Progenitor cell of endocrine pancreas (in vitro differentiated cells): ENCODE measurements at regions not wholly inside any gene's neighbourhood (a gene's known extent, or its start where the extent isn't known, plus 50 kb on each side); places are given as distances from the start of the nearest gene placed in this dataset.

Experiments
- DNase-seq: peaks from one replicate; pipeline ENCODE4 v3.0.0; 2021; ENCODE audit warnings: low spot score; ENCODE audit not compliant: unreplicated experiment
- H3K27ac Mint-ChIP-seq: 2 replicates; pipeline ENCODE4 v1.8.0; 2021; ENCODE audit warnings: mild to moderate bottlenecking, moderate library complexity, mixed read lengths
- H3K27me3 Mint-ChIP-seq: 2 replicates; pipeline ENCODE4 v1.8.0; 2021; ENCODE audit warnings: mixed read lengths
- H3K36me3 Mint-ChIP-seq: 2 replicates; pipeline ENCODE4 v1.8.0; 2022; ENCODE audit warnings: mixed read lengths; ENCODE audit not compliant: insufficient read depth
- H3K4me1 Mint-ChIP-seq: 2 replicates; pipeline ENCODE4 v1.8.0; 2021; ENCODE audit warnings: low read depth, mixed read lengths
- H3K4me3 Mint-ChIP-seq: 2 replicates; pipeline ENCODE4 v1.8.0; 2021; ENCODE audit warnings: low read depth, mild to moderate bottlenecking, moderate library complexity, mixed read lengths
- H3K9me3 Mint-ChIP-seq: 2 replicates; pipeline ENCODE4 v1.8.0; 2021; ENCODE audit warnings: low read depth, mixed read lengths
- TF ChIP-seq, protein P1 (sequence below): fragments of 200-600 bp; sonication (generic); IDR thresholded peaks from one replicate; pipeline ENCODE4 v1.5.0; 2021; ENCODE audit warnings: antibody characterized with exemption, mild to moderate bottlenecking; ENCODE audit not compliant: unreplicated experiment

DNA sequence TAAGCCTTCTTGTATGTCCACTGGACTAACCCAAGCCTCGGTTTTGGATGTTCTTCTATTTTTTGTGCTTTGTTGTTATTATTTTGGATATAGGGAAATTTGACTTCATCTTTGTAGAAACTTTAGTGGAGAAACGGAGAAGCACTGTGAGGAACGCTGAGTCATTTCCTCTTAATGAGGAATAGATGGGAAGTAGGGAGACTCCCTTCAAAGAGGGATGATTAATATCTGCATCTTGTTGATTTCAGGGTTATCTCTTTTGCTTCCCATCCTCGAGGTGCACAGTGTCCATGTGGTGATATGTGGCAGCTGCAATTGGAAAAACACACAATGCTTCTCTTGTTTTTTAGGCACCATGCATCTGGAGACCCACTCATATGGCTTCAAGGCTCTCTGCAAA is 1147.9 kb downstream of the NLGN4X start:
- DNase-seq: no peak
- H3K27ac Mint-ChIP-seq: no peak overlapping the region
- TF ChIP-seq, protein P1, sequence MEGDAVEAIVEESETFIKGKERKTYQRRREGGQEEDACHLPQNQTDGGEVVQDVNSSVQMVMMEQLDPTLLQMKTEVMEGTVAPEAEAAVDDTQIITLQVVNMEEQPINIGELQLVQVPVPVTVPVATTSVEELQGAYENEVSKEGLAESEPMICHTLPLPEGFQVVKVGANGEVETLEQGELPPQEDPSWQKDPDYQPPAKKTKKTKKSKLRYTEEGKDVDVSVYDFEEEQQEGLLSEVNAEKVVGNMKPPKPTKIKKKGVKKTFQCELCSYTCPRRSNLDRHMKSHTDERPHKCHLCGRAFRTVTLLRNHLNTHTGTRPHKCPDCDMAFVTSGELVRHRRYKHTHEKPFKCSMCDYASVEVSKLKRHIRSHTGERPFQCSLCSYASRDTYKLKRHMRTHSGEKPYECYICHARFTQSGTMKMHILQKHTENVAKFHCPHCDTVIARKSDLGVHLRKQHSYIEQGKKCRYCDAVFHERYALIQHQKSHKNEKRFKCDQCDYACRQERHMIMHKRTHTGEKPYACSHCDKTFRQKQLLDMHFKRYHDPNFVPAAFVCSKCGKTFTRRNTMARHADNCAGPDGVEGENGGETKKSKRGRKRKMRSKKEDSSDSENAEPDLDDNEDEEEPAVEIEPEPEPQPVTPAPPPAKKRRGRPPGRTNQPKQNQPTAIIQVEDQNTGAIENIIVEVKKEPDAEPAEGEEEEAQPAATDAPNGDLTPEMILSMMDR: no peak
- peaks cover 11% of the 10 kb centered on the region for H3K9me3 Mint-ChIP-seq
- H3K36me3 Mint-ChIP-seq: no peaks in the 10 kb centered on the region
- H3K4me3 Mint-ChIP-seq: no peak overlapping the region
- H3K27me3 Mint-ChIP-seq: no peaks in the 10 kb centered on the region
- no peaks in the 10 kb centered on the region for H3K4me1 Mint-ChIP-seq

DNA sequence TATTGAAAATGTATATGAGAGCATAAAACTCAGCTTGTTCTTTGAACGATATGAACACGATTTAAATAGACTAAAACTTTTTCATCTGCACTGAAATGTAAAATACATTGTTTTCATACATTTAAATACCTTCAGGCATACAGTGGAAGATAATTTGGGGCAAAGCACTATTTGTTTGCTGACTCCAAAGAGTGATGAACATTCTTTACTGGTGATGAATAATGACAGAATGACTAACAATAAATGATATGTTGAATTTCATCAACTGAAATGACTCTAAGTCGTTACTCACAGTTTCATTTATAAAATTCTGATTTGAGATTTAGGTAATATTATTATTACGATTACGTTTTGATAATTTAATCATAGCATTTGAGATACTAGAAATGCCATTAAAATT is 1160.1 kb downstream of the NLGN4X start:
- Mint-ChIP-seq H3K4me1 (peaks cover 17% of the 10 kb centered on the region), H3K4me3 (no peak overlapping the region), H3K36me3 (no peaks in the 10 kb centered on the region), H3K9me3 (no peaks in the 10 kb centered on the region), H3K27ac (no peak overlapping the region), H3K27me3 (no peaks in the 10 kb centered on the region)
- TF ChIP-seq, protein P1: no peak
- no peak for DNase-seq

DNA sequence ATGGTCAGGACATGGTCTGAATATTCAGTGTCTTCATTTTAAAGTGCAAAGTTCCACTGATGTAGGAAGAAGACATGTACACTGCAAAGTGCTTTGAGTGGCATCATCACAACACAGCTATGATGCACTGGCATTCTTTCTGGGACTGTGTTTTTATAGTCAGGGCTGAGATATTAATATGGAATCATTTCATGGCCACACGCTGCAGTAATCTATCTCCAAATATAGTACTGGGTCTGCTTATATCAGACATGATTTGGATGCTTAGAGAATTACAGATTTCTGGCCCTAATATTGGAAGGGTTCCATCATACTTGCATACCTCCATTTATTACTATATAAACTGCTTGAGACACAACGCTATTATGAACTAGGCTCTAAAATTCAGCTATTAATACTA is 1170.9 kb downstream of the NLGN4X start:
- no peak for DNase-seq
- Mint-ChIP-seq H3K27ac (no peak overlapping the region), H3K27me3 (peaks cover 8% of the 10 kb centered on the region), H3K9me3 (peaks cover 3% of the 10 kb centered on the region), H3K4me3 (no peak overlapping the region), H3K4me1 (peaks cover 6% of the 10 kb centered on the region), H3K36me3 (no peaks in the 10 kb centered on the region)
- TF ChIP-seq, protein P1: no peak

DNA sequence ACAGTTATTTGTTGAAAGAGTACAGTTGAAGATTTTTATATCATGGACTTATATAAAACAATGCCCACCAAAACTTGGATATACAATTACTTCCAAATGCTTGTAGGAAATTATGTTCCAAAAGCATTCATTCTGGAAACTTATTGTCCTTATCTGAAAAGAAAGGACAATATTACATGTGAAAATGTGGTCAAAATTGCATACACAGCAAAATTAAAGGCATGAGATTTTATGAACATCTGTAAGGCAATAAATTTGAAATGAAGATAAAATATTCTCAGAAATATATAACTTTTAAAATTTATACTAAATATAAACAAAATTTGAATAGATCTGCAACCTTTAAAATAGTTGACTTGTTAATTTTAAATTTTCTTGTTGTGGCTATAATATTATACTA is 1173.8 kb downstream of the NLGN4X start:
- no peak overlapping the region for H3K27ac Mint-ChIP-seq
- peaks cover 8% of the 10 kb centered on the region for H3K27me3 Mint-ChIP-seq
- TF ChIP-seq, protein P1: no peak
- no peak for DNase-seq
- H3K4me1 Mint-ChIP-seq: no peaks in the 10 kb centered on the region
- H3K4me3 Mint-ChIP-seq: no peak overlapping the region
- H3K36me3 Mint-ChIP-seq: no peaks in the 10 kb centered on the region
- H3K9me3 Mint-ChIP-seq: peaks cover 5% of the 10 kb centered on the region

DNA sequence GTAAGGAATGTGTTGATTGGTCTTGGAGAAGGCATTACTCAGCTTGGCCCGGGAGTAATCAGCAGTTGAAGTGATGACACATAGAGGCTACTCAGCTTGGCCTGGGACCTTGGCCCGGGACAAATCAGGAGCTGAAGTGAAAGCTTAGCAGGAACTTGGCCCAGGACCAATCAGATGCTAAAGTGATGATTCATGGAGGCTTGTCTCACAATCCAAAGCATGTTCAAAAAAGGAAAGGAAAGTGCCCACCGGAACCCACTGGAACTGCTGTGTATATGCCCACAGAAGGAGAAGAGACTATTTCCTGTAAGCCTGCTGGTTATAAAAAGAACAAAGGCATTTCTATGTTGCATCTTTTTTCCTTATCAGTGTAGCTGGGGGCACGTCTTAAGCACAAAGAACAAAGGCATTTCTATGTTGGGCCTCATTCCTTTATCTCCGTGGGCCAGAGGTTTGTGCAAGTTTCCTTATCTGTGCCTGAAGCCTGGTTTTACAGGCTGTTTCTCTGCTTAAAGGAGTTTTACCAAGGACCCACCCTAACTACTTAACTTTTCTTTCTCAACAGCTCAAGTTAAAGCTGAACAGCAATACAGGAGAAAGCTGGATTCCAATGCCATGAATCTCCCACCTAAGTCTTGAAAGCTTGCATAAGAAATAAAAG is 1176.7 kb downstream of the NLGN4X start:
- Mint-ChIP-seq H3K36me3 (no peaks in the 10 kb centered on the region), H3K4me3 (no peak overlapping the region), H3K27me3 (peaks cover 3% of the 10 kb centered on the region), H3K27ac (no peak overlapping the region), H3K4me1 (no peaks in the 10 kb centered on the region), H3K9me3 (peaks cover 10% of the 10 kb centered on the region)
- TF ChIP-seq, protein P1: no peak
- DNase-seq: no peak
